H1 (cell line): ENCODE measurements at regions not wholly inside any gene's neighbourhood (a gene's known extent, or its start where the extent isn't known, plus 50 kb on each side); places are given as distances from the start of the nearest gene placed in this dataset.

Experiments
- CTCF ChIA-PET: fragments of 300-600 bp; sonication (Branson Sonifier 250); formaldehyde crosslinking; loops from one replicate; lab custom pipeline; 2021; ENCODE audit not compliant: partially characterized antibody; lab: Charles Lee
- POLR2A ChIA-PET: fragments of 300-600 bp; sonication (Branson Sonifier 250); formaldehyde crosslinking; loops from one replicate; lab custom pipeline; 2021; ENCODE audit warnings: inconsistent platforms; ENCODE audit not compliant: partially characterized antibody; lab: Charles Lee
- DNase-seq, 2 experiments: peaks; one replicate each; pipeline versions ENCODE4 v3.0.0 to v3.0.0-alpha.2; 2010 to 2022; ENCODE audit warnings: low spot score in 2 of 2, low read depth in 1 of 2, mixed read lengths in 1 of 2
- FAIRE-seq: peaks from 2 replicates; lab custom pipeline; 2011; peaks lifted over from hg19 to GRCh38; lab: Jason Lieb, UNC
- H2AFZ ChIP-seq: 2 replicates; pipeline ENCODE4 v1.8.1; 2012; ENCODE audit warnings: low read length, inconsistent platforms
- H2AK5ac ChIP-seq: 2 replicates; pipeline ENCODE4 v1.6.1; 2013; ENCODE audit warnings: low read depth, low read length
- H2BK120ac ChIP-seq: replicated peaks from 2 replicates; pipeline ENCODE3; 2013; ENCODE audit warnings: low read depth, low read length, inconsistent platforms
- H2BK12ac ChIP-seq: 2 replicates; pipeline ENCODE4 v1.6.1; 2013; ENCODE audit warnings: low read depth, low read length
- H2BK15ac ChIP-seq: 2 replicates; pipeline ENCODE4 v1.6.1; 2013; ENCODE audit warnings: low read length
- H2BK20ac ChIP-seq: 2 replicates; pipeline ENCODE4 v1.6.1; 2013; ENCODE audit warnings: low read length
- H2BK5ac ChIP-seq: 2 replicates; pipeline ENCODE4 v1.6.1; 2013; ENCODE audit warnings: low read depth, low read length
- H3K14ac ChIP-seq: 2 replicates; pipeline ENCODE4 v1.6.1; 2013; ENCODE audit warnings: inconsistent platforms; ENCODE audit not compliant: insufficient read length
- H3K18ac ChIP-seq: 2 replicates; pipeline ENCODE4 v1.6.1; 2013; ENCODE audit warnings: low read length; ENCODE audit errors: extremely low read depth
- H3K23ac ChIP-seq: 2 replicates; pipeline ENCODE4 v1.6.1; 2013; ENCODE audit warnings: inconsistent platforms; ENCODE audit not compliant: insufficient read length
- H3K23me2 ChIP-seq: 2 replicates; pipeline ENCODE4 v1.6.1; 2013; ENCODE audit warnings: low read depth, low read length
- H3K27ac ChIP-seq: 2 replicates; pipeline ENCODE4 v1.6.1; 2011; ENCODE audit warnings: low read depth, low read length, inconsistent platforms
- H3K27me3 ChIP-seq, 4 experiments: replicated peaks in 1 of 4; 1 replicate in 1 of 4; 2 replicates in 3 of 4; pipeline versions ENCODE4 v1.6.1 to v1.8.1; 2011 to 2013; ENCODE audit warnings: low read length in 3 of 4, mild to moderate bottlenecking in 3 of 4, inconsistent platforms in 2 of 4, mixed read lengths in 2 of 4, moderate library complexity in 1 of 4; ENCODE audit not compliant: control insufficient read depth in 3 of 4, insufficient read depth in 3 of 4; ENCODE audit errors: extremely low read depth in 1 of 4
- H3K36me3 ChIP-seq, 4 experiments: 2 replicates each; pipeline versions ENCODE4 v1.6.1 to v1.8.1; 2011 to 2013; ENCODE audit warnings: mild to moderate bottlenecking in 4 of 4, low read length in 3 of 4, moderate library complexity in 2 of 4, control low read depth in 1 of 4, inconsistent platforms in 1 of 4; ENCODE audit not compliant: insufficient read depth in 4 of 4, control insufficient read depth in 2 of 4
- H3K4ac ChIP-seq: replicated peaks from 2 replicates; pipeline ENCODE3; 2013; ENCODE audit warnings: low read length, low read depth, mixed read lengths, inconsistent platforms; ENCODE audit not compliant: insufficient read length
- H3K4me1 ChIP-seq, 4 experiments: replicated peaks in 1 of 4; 1 replicate in 1 of 4; 2 replicates in 3 of 4; pipeline versions ENCODE4 v1.6.1 to v1.8.1; 2011 to 2013; ENCODE audit warnings: low read length in 3 of 4, inconsistent platforms in 2 of 4, mixed read lengths in 1 of 4; ENCODE audit not compliant: insufficient read depth in 4 of 4, control insufficient read depth in 3 of 4
- H3K4me2 ChIP-seq, 2 experiments: 2 replicates each; pipeline versions ENCODE4 v1.6.1 to v1.8.1; 2011 to 2013; ENCODE audit warnings: low read depth in 2 of 2, low read length in 2 of 2, control low read depth in 1 of 2, inconsistent platforms in 1 of 2, mild to moderate bottlenecking in 1 of 2; ENCODE audit not compliant: insufficient read depth in 1 of 2
- H3K4me3 ChIP-seq, 4 experiments: fragments of 200-600, 300-600 bp in 1 of 4; sonication (generic), shearing (Covaris generic), sonication (Bioruptor Twin) in 1 of 4; 2 replicates each; pipeline versions ENCODE4 v1.5.1 to v1.8.1; 2011 to 2016; ENCODE audit warnings: low read length in 4 of 4, low read depth in 3 of 4, control low read depth in 2 of 4, inconsistent platforms in 2 of 4, mild to moderate bottlenecking in 2 of 4, mixed read lengths in 1 of 4, moderate library complexity in 1 of 4; ENCODE audit not compliant: insufficient read depth in 2 of 4; ENCODE audit errors: extremely low read depth in 1 of 4
- H3K56ac ChIP-seq: replicated peaks from 2 replicates; pipeline ENCODE3; 2013; ENCODE audit warnings: low read depth, mild to moderate bottlenecking, mixed read lengths, low read length, inconsistent platforms; ENCODE audit not compliant: insufficient read length
- H3K79me1 ChIP-seq: 2 replicates; pipeline ENCODE4 v1.6.1; 2013; ENCODE audit warnings: low read depth, low read length, control low read depth
- H3K79me2 ChIP-seq, 2 experiments: 2 replicates each; pipeline versions ENCODE4 v1.6.1 to v1.8.1; 2012 to 2013; ENCODE audit warnings: low read length in 2 of 2, mild to moderate bottlenecking in 2 of 2, inconsistent platforms in 1 of 2; ENCODE audit not compliant: insufficient read depth in 2 of 2, control insufficient read depth in 1 of 2
- H3K9ac ChIP-seq, 4 experiments: replicated peaks in 1 of 4; 1 replicate in 1 of 4; 2 replicates in 3 of 4; pipeline versions ENCODE4 v1.6.1 to v1.8.1; 2011 to 2013; ENCODE audit warnings: low read depth in 3 of 4, low read length in 3 of 4, control low read depth in 2 of 4, mild to moderate bottlenecking in 2 of 4, moderate library complexity in 2 of 4, inconsistent platforms in 1 of 4; ENCODE audit errors: extremely low read depth in 1 of 4
- H3K9me3 ChIP-seq, 2 experiments: 2 replicates each; pipeline versions ENCODE4 v1.6.1 to v1.8.1; 2012 to 2013; ENCODE audit warnings: mild to moderate bottlenecking in 2 of 2, moderate library complexity in 2 of 2, control low read depth in 1 of 2, inconsistent platforms in 1 of 2, low read depth in 1 of 2, low read length in 1 of 2, mixed read lengths in 1 of 2; ENCODE audit not compliant: insufficient read depth in 2 of 2
- H4K20me1 ChIP-seq, 2 experiments: replicated peaks in 1 of 2; 2 replicates each; pipeline versions ENCODE3 to v1.8.1; 2011 to 2013; ENCODE audit warnings: inconsistent platforms in 2 of 2, low read length in 2 of 2, mild to moderate bottlenecking in 1 of 2; ENCODE audit not compliant: insufficient read depth in 2 of 2, control insufficient read depth in 1 of 2
- H4K5ac ChIP-seq: 2 replicates; pipeline ENCODE4 v1.6.1; 2013; ENCODE audit warnings: low read length, low read depth, mixed read lengths, inconsistent platforms; ENCODE audit not compliant: insufficient read length
- H4K8ac ChIP-seq: 2 replicates; pipeline ENCODE4 v1.8.0; 2013; ENCODE audit warnings: mild to moderate bottlenecking, moderate library complexity, low read length, inconsistent platforms; ENCODE audit not compliant: insufficient read depth; ENCODE audit errors: extremely low read depth
- H4K91ac ChIP-seq: replicated peaks from 2 replicates; pipeline ENCODE3; 2013; ENCODE audit warnings: low read length, mixed read lengths, inconsistent platforms; ENCODE audit not compliant: insufficient read length
- CEBPB ChIP-seq: IDR thresholded peaks from 2 replicates; pipeline ENCODE4 v1.6.1; 2012; ENCODE audit warnings: low read depth, low read length
- JUND ChIP-seq: IDR thresholded peaks from 2 replicates; pipeline ENCODE4 v1.6.1; 2011; ENCODE audit warnings: mild to moderate bottlenecking, improper control_type of control experiment, low read length
- MAFK ChIP-seq: IDR thresholded peaks from 2 replicates; pipeline ENCODE4 v1.6.1; 2012; ENCODE audit warnings: low read depth, mild to moderate bottlenecking, improper control_type of control experiment, low read length
- PHF8 ChIP-seq: fragments of 200-600 bp; sonication (generic); conservative IDR thresholded peaks from 2 replicates; pipeline ENCODE4 v1.7.1; 2012; ENCODE audit warnings: low read depth, mild to moderate bottlenecking, inconsistent platforms, low read length, moderate library complexity
- POLR2A ChIP-seq, 2 experiments: IDR thresholded peaks; 1 replicate in 1 of 2; 2 replicates in 1 of 2; pipeline ENCODE4 v1.6.1; 2011; ENCODE audit warnings: low read depth in 2 of 2, low read length in 2 of 2, mild to moderate bottlenecking in 2 of 2; ENCODE audit errors: control extremely low read depth in 1 of 2
- RNF2 ChIP-seq: fragments of 200-900, 300-1000 bp; sonication (generic); IDR thresholded peaks from 2 replicates; pipeline ENCODE4 v1.7.1; 2016; ENCODE audit warnings: borderline replicate concordance, low read depth, mild to moderate bottlenecking, antibody characterized with exemption, low read length; ENCODE audit not compliant: poor library complexity, severe bottlenecking; ENCODE audit errors: missing control alignments
- SIN3A ChIP-seq, 2 experiments: IDR thresholded peaks in 1 of 2; conservative IDR thresholded peaks in 1 of 2; 2 replicates each; pipeline ENCODE4 v1.6.1; 2011 to 2012; ENCODE audit warnings: low read length in 2 of 2, improper control_type of control experiment in 1 of 2, low read depth in 1 of 2, mild to moderate bottlenecking in 1 of 2
- SIRT6 ChIP-seq: IDR thresholded peaks from one replicate; pipeline ENCODE4 v1.7.1; 2012; ENCODE audit warnings: low read length, inconsistent platforms
- SIX5 ChIP-seq: IDR thresholded peaks from 2 replicates; pipeline ENCODE4 v1.6.1; 2011; ENCODE audit warnings: mild to moderate bottlenecking, low read depth, low read length
- SP4 ChIP-seq: IDR thresholded peaks from 2 replicates; pipeline ENCODE4 v1.6.1; 2012; ENCODE audit warnings: low read length, inconsistent platforms
- TAF1 ChIP-seq: IDR thresholded peaks from 2 replicates; pipeline ENCODE4 v1.6.1; 2011; ENCODE audit warnings: mild to moderate bottlenecking, low read depth, low read length
- TAF7 ChIP-seq: optimal IDR thresholded peaks from 2 replicates; pipeline ENCODE3; 2011; ENCODE audit warnings: low read depth, mild to moderate bottlenecking, inconsistent platforms, low read length, moderate library complexity, borderline replicate concordance
- TBP ChIP-seq: IDR thresholded peaks from 2 replicates; pipeline ENCODE4 v1.6.1; 2011; ENCODE audit warnings: low read depth, low read length, improper control_type of control experiment
- WGBS, 2 experiments: shearing (Covaris generic) in 1 of 2; methylation state at CpG; one replicate each; pipeline versions ENCODE4 v1.1.6 to v1.1.7; 2013 to 2015; ENCODE audit warnings: low lambda C conversion rate in 2 of 2, mixed read lengths in 2 of 2, inconsistent platforms in 1 of 2, low coverage in 1 of 2, missing lambda C conversion rate in 1 of 2; ENCODE audit not compliant: insufficient replicate concordance in 2 of 2, insufficient coverage in 1 of 2, insufficient read length in 1 of 2; ENCODE audit errors: extremely low coverage in 1 of 2, missing lambda C conversion rate in 1 of 2; 5-methylcytosine and 5-hydroxymethylcytosine counted together

- H2BK5ac ChIP-seq, result no peak overlapping the region
- H3K27ac ChIP-seq, result no peak overlapping the region
- no peak overlapping the region for H4K8ac ChIP-seq
- H4K91ac ChIP-seq, result no peak overlapping the region
- H3K14ac ChIP-seq, result no peak overlapping the region
- H3K23me2 ChIP-seq, result no peaks in the 10 kb centered on the region
- no peak overlapping the region for H3K9ac ChIP-seq
- H3K23ac ChIP-seq, result no peak overlapping the region
- no peak overlapping the region for H3K18ac ChIP-seq
- no peak overlapping the region for H2BK12ac ChIP-seq
- no peak overlapping the region for H2AFZ ChIP-seq
- CTCF ChIA-PET, result interaction anchor here (0.9 to 1.5 kb wide), 3 partner anchors 16 to 30 kb away, joined by 3 read pairs; no protein-coding TSS in a partner anchor
- no peaks in the 10 kb centered on the region for H3K36me3 ChIP-seq
- H3K79me2 ChIP-seq, result no peaks in the 10 kb centered on the region
- no peaks in the 10 kb centered on the region; a peak in 1 of 4 replicates for H3K9me3 ChIP-seq
- WGBS, 2 experiments, result 82% methylated on average over 2 of the region's 2 CpGs; no CpG with 5 or more reads in 1 of the 2 experiments
- H3K4me1 ChIP-seq, result no peaks in the 10 kb centered on the region
- no peak overlapping the region for H3K4ac ChIP-seq
- POLR2A ChIA-PET, result no interaction called here
- H2BK120ac ChIP-seq, result no peak overlapping the region
- no peak overlapping the region for H2AK5ac ChIP-seq
- no peaks in the 10 kb centered on the region for H3K79me1 ChIP-seq
- TF ChIP-seq TAF1 (no peak), TAF7 (no peak), SIRT6 (no peak), PHF8 (no peak), TBP (no peak), SIN3A (conservative IDR thresholded peaks at IDR 0.05 in 1 of 2, IDR thresholded peaks at IDR 0.05 in 1 of 2; ENCODE audit: low read depth in 1 of 2, low read length in 2 of 2) (no peak), CEBPB (no peak), RNF2 (no peak), JUND (no peak), SIX5 (no peak), MAFK (no peak), POLR2A (IDR thresholded peaks at IDR 0.05; ENCODE audit: control extremely low read depth in 1 of 2, low read depth in 2 of 2, low read length in 2 of 2) (no peak), SP4 (no peak)
- H3K27me3 ChIP-seq, result peaks cover 0 to 1% (median 0%) of the 10 kb centered on the region in 4 experiments; a peak in 1 of 7 replicates
- H4K20me1 ChIP-seq, result no peaks in the 10 kb centered on the region
- no peak overlapping the region for H3K4me2 ChIP-seq
- no peak overlapping the region for H3K4me3 ChIP-seq
- H4K5ac ChIP-seq, result no peak overlapping the region
- FAIRE-seq, result no peak
- no peak for DNase-seq
- H2BK20ac ChIP-seq, result no peak overlapping the region
- H3K56ac ChIP-seq, result no peak overlapping the region
- H2BK15ac ChIP-seq, result no peak overlapping the region
These were observed 60.2 kb downstream of the DNAJB9 start for GRCh38 chr7:108629651-108630400.
